GM13976 (cell line): ENCODE measurements at regions not wholly inside any gene's neighbourhood (a gene's known extent, or its start where the extent isn't known, plus 50 kb on each side); places are given as distances from the start of the nearest gene placed in this dataset.

Source experiments
- DNase-seq: peaks from one replicate; pipeline ENCODE4 v3.0.0; 2012; ENCODE audit warnings: low spot score
- in situ Hi-C: fragments of 300-500 bp; cut with MboI; formaldehyde crosslinking; loops from one replicate; pipeline ENCODE4 v1.12.0; 2022; ENCODE audit warnings: low sequenced_read_pairs, mixed read lengths, inconsistent platforms; ENCODE audit not compliant: unreplicated experiment
- TF ChIP-seq, protein P1 (sequence below): IDR thresholded peaks from 2 replicates; pipeline ENCODE4 v1.5.1; 2012; ENCODE audit warnings: borderline replicate concordance, mild to moderate bottlenecking; ENCODE audit not compliant: insufficient read depth; ENCODE audit errors: extremely low read depth, missing control alignments, control extremely low read depth

DNA sequence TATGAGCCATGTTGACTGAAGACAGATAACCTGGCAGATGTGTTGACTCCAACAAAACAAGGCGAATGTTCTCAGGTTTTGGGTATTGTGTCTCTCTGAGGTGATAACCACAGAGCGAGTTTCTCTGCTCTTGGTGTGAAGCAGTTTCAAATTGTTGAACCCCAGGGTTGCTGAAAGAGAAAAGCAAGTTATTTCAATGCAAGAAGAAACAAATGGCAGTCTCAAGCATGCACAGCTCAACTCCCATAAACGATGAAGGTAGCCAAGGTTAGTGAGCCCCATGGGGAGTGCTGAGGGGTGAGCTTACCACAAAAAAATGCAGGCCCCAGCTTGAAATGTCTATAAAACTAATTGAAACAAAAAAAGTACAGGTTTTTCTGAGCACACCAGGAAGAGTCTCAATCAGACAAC is 220.8 kb upstream of the DAPK1 start:
- in situ Hi-C loops, result no loop called here
- TF ChIP-seq, protein P1, sequence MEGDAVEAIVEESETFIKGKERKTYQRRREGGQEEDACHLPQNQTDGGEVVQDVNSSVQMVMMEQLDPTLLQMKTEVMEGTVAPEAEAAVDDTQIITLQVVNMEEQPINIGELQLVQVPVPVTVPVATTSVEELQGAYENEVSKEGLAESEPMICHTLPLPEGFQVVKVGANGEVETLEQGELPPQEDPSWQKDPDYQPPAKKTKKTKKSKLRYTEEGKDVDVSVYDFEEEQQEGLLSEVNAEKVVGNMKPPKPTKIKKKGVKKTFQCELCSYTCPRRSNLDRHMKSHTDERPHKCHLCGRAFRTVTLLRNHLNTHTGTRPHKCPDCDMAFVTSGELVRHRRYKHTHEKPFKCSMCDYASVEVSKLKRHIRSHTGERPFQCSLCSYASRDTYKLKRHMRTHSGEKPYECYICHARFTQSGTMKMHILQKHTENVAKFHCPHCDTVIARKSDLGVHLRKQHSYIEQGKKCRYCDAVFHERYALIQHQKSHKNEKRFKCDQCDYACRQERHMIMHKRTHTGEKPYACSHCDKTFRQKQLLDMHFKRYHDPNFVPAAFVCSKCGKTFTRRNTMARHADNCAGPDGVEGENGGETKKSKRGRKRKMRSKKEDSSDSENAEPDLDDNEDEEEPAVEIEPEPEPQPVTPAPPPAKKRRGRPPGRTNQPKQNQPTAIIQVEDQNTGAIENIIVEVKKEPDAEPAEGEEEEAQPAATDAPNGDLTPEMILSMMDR, result no peak
- no peak for DNase-seq

DNA sequence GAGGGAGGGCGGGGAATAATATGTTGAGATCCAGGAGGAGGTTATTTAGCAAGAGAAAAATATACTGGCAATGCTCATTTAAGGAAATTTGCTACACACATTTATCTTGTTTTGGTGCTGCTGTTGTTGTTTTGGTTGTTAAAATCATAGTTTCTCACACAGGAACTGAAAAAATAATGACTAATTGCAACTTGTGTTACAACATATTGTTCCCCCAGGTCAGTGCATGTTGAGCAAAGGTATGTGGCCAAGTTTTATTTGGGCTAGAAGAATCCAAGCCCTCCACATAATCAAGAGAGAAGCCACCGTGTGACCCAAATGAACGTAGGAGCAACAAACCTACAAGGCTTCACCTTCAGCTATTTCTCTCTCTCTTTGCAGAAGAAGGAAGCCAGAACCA is 220.3 kb upstream of the DAPK1 start:
- DNase-seq, result no peak
- TF ChIP-seq, protein P1, result no peak
- in situ Hi-C loops, result no loop called here

DNA sequence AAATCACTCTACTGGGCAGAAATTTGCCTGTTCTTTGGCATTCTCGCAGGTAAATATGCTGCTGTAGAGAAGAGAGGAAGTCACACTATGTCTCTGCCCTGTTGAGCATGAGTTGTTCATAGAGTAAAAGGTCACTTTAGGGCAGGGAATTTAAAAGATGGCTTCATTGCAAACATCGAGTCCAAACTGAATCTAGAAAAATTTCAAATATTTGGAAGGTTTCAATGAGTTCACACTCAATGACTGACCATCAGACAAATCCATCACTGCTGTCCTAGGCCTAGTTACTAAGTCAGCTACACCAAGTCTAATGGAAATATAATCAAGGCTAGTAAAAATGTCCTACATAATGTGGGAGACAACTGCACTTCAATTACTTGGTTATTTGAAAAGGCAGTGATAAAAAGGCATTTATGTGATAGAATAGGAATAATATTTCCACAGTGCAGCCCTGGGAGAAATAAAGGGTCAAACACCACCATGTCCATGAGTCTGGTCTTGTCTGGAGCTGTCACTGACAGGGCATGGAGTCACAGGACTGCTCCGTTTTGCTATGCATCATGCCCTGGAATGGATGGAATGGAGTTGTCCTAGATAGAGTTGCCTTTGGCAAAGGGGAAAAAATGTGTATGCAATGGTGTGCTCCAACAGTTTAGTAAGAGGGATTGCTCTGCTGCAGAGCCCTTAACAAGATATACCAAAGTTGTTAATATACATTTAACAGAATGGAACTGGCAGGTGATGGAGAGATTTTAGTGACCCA is 218.5 kb upstream of the DAPK1 start:
- in situ Hi-C loops, result no loop called here
- no peak for DNase-seq
- TF ChIP-seq, protein P1, result no peak

DNA sequence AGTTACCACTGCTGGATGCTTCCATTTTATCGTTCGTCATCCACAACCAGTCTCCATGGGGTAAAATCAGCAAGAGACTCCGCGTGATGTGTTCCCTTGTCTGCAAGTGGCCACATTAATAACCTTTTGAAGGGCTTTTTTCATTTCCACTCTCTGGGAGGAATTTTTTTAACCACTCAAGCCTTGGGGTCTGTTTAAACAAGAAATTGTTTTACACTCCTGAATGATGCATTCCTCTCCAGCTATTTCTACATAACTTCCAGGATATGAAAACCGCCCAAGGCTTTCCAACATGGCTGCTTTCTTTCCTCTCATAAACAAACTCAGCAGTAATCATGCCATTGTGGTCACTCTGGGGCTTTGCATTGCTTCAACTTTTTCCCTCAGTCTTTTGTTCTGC is 217.2 kb upstream of the DAPK1 start:
- in situ Hi-C loops, result no loop called here
- TF ChIP-seq, protein P1, result no peak
- DNase-seq, result no peak

DNA sequence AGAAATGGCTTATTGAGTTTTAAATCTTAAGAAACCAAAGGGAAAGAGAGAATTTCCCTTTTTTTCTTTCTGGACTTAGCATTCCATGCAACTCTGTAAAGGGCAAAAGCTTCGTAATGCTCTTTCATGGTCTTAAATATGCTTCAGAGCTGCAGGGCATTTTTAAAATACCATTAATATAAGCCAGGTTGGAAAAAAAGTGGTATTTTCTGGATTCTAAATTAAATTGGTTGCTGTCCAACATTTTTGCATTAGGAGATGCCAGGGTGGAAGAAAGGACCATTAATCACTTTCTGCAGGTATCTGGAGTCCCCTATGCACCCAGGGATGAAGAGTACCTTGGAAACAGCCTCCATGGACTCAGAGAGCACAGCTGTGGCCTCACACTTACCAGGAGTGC is 215.1 kb upstream of the DAPK1 start:
- in situ Hi-C loops, result no loop called here
- no peak for DNase-seq
- TF ChIP-seq, protein P1, result no peak

DNA sequence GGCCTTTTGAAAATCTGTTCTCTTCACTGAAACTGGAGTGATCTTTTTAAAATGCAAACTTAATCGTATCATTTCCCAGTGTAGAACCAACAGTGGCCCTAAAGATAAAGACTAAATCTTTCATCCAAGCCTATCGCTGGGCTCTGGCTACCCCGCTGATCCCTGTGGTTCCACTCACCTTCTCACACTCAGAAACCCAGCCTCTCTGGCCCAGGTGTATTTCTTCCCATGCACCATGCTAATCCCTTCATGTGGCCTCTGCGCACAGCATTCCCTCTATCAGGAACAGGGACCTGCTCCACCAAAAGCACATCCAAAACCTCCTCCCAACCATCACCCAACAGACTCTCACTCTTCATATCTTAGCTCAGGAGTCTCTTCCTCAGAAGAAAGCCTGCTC is 214.1 kb upstream of the DAPK1 start:
- DNase-seq, result no peak
- TF ChIP-seq, protein P1, result no peak
- in situ Hi-C loops, result no loop called here
